ENCODE measurements at regions not wholly inside any gene's neighbourhood (a gene's known extent, or its start where the extent isn't known, plus 50 kb on each side); places are given as distances from the start of the nearest gene placed in this dataset.

GRCh38 chr1:191907121-191907520 lies 251.1 kb upstream of the RGS18 start:
- no peak for ATAC-seq
- no peak overlapping the region for H3K27ac Mint-ChIP-seq
- H3K27ac ChIP-seq (ENCODE audit: low read depth, low read length), result no peak overlapping the region
- ChIA-PET CTCF (no interaction called here), POLR2A (no interaction called here)
- DNase-seq, result no peak
- no peak overlapping the region for H3K4me3 ChIP-seq (ENCODE audit: low read length)
- peaks cover 0 to 11% (median 4%) of the 10 kb centered on the region in 11 donors for H3K9me3 Mint-ChIP-seq
- H3K4me1 ChIP-seq (ENCODE audit: control insufficient read depth in 2 of 2, insufficient read depth in 2 of 2, low read length in 2 of 2), result no peaks in the 10 kb centered on the region
- no peak overlapping the region for H3K4me3 Mint-ChIP-seq
- intact Hi-C loops (cut with micrococcal nuclease), result no loop called here
- no peaks in the 10 kb centered on the region for H3K27me3 Mint-ChIP-seq
- H3K36me3 ChIP-seq (ENCODE audit: control insufficient read depth in 2 of 3, insufficient read depth in 3 of 3, low read length in 3 of 3), result no peaks in the 10 kb centered on the region
- no peaks in the 10 kb centered on the region for H3K27me3 ChIP-seq (ENCODE audit: control insufficient read depth in 2 of 2, insufficient read depth in 2 of 2, low read length in 2 of 2)
- H3K36me3 Mint-ChIP-seq, result peaks cover 0 to 6% (median 0%) of the 10 kb centered on the region in 5 donors
- no peaks in the 10 kb centered on the region for H3K9me3 ChIP-seq (ENCODE audit: control insufficient read depth in 2 of 3, low read length in 3 of 3)
- no peaks in the 10 kb centered on the region for H3K4me1 Mint-ChIP-seq

- CTCF ChIA-PET, result no interaction called here
- no peak overlapping the region for H3K4me3 ChIP-seq (ENCODE audit: low read length)
- H3K9me3 Mint-ChIP-seq, result peaks cover 0 to 11% (median 4%) of the 10 kb centered on the region in 11 donors
- intact Hi-C loops (cut with micrococcal nuclease), result no loop called here
- no peaks in the 10 kb centered on the region for H3K4me1 ChIP-seq (ENCODE audit: control insufficient read depth in 2 of 2, insufficient read depth in 2 of 2, low read length in 2 of 2)
- H3K36me3 ChIP-seq (ENCODE audit: control insufficient read depth in 2 of 3, insufficient read depth in 3 of 3, low read length in 3 of 3), result no peaks in the 10 kb centered on the region
- H3K36me3 Mint-ChIP-seq, result peaks cover 0 to 6% (median 0%) of the 10 kb centered on the region in 5 donors
- no peaks in the 10 kb centered on the region for H3K27me3 Mint-ChIP-seq
- no peak overlapping the region for H3K27ac Mint-ChIP-seq
- H3K9me3 ChIP-seq (ENCODE audit: control insufficient read depth in 2 of 3, low read length in 3 of 3), result no peaks in the 10 kb centered on the region
- POLR2A ChIA-PET, result no interaction called here
- no peak overlapping the region for H3K4me3 Mint-ChIP-seq
- no peaks in the 10 kb centered on the region for H3K27me3 ChIP-seq (ENCODE audit: control insufficient read depth in 2 of 2, insufficient read depth in 2 of 2, low read length in 2 of 2)
- ATAC-seq (no peak), DNase-seq (no peak)
- no peak overlapping the region for H3K27ac ChIP-seq (ENCODE audit: low read depth, low read length)
- no peaks in the 10 kb centered on the region for H3K4me1 Mint-ChIP-seq
These were observed 248.0 kb upstream of the RGS18 start for GRCh38 chr1:191910245-191910644.

- Histone ChIP-seq H3K4me1 (ENCODE audit: control insufficient read depth in 2 of 2, insufficient read depth in 2 of 2, low read length in 2 of 2) (no peaks in the 10 kb centered on the region), H3K27ac (ENCODE audit: low read depth, low read length) (no peak overlapping the region), H3K9me3 (ENCODE audit: control insufficient read depth in 2 of 3, low read length in 3 of 3) (no peaks in the 10 kb centered on the region), H3K27me3 (ENCODE audit: control insufficient read depth in 2 of 2, insufficient read depth in 2 of 2, low read length in 2 of 2) (no peaks in the 10 kb centered on the region), H3K4me3 (ENCODE audit: low read length) (no peak overlapping the region), H3K36me3 (ENCODE audit: control insufficient read depth in 2 of 3, insufficient read depth in 3 of 3, low read length in 3 of 3) (no peaks in the 10 kb centered on the region)
- peaks cover 0 to 11% (median 4%) of the 10 kb centered on the region in 11 donors for H3K9me3 Mint-ChIP-seq
- no peak for DNase-seq
- peaks cover 0 to 6% (median 0%) of the 10 kb centered on the region in 5 donors for H3K36me3 Mint-ChIP-seq
- no peak for ATAC-seq
- H3K4me1 Mint-ChIP-seq, result no peaks in the 10 kb centered on the region
- H3K4me3 Mint-ChIP-seq, result no peak overlapping the region
- CTCF ChIA-PET, result no interaction called here
- no peaks in the 10 kb centered on the region for H3K27me3 Mint-ChIP-seq
- POLR2A ChIA-PET, result no interaction called here
- intact Hi-C loops (cut with micrococcal nuclease), result no loop called here
- H3K27ac Mint-ChIP-seq, result no peak overlapping the region
These were observed 245.7 kb upstream of the RGS18 start for GRCh38 chr1:191912517-191912916.

- no peaks in the 10 kb centered on the region for H3K36me3 ChIP-seq (ENCODE audit: control insufficient read depth in 2 of 3, insufficient read depth in 3 of 3, low read length in 3 of 3)
These were observed 244.8 kb upstream of the RGS18 start for GRCh38 chr1:191913260-191913977.

GRCh38 chr1:191929383-191929782 lies 228.9 kb upstream of the RGS18 start:
- no peak for DNase-seq
- POLR2A ChIA-PET, result no interaction called here
- Mint-ChIP-seq H3K4me1 (no peaks in the 10 kb centered on the region), H3K36me3 (no peaks in the 10 kb centered on the region), H3K27me3 (no peaks in the 10 kb centered on the region), H3K27ac (no peak overlapping the region), H3K4me3 (no peak overlapping the region), H3K9me3 (peaks cover 2 to 33% (median 9%) of the 10 kb centered on the region in 11 donors)
- no peak overlapping the region for H3K4me3 ChIP-seq (ENCODE audit: low read length)
- intact Hi-C loops (cut with micrococcal nuclease), result no loop called here
- H3K27ac ChIP-seq (ENCODE audit: low read depth, low read length), result no peak overlapping the region
- H3K4me1 ChIP-seq (ENCODE audit: control insufficient read depth in 2 of 2, insufficient read depth in 2 of 2, low read length in 2 of 2), result no peaks in the 10 kb centered on the region
- no peaks in the 10 kb centered on the region for H3K9me3 ChIP-seq (ENCODE audit: control insufficient read depth in 2 of 3, low read length in 3 of 3)
- no peaks in the 10 kb centered on the region for H3K36me3 ChIP-seq (ENCODE audit: control insufficient read depth in 2 of 3, insufficient read depth in 3 of 3, low read length in 3 of 3)
- H3K27me3 ChIP-seq (ENCODE audit: control insufficient read depth in 2 of 2, insufficient read depth in 2 of 2, low read length in 2 of 2), result no peaks in the 10 kb centered on the region
- no peak for ATAC-seq
- CTCF ChIA-PET, result no interaction called here

More at GRCh38 chr1:191913260-191913977, 244.8 kb upstream of the RGS18 start:
- Mint-ChIP-seq H3K9me3 (peaks cover 0 to 11% (median 4%) of the 10 kb centered on the region in 11 donors), H3K4me1 (no peaks in the 10 kb centered on the region), H3K36me3 (peaks cover 0 to 6% (median 0%) of the 10 kb centered on the region in 5 donors), H3K27me3 (no peaks in the 10 kb centered on the region), H3K4me3 (no peak overlapping the region), H3K27ac (no peak overlapping the region)
- H3K4me3 ChIP-seq (ENCODE audit: low read length), result no peak overlapping the region
- H3K27me3 ChIP-seq (ENCODE audit: control insufficient read depth in 2 of 2, insufficient read depth in 2 of 2, low read length in 2 of 2), result no peaks in the 10 kb centered on the region
- ChIA-PET CTCF (no interaction called here), POLR2A (no interaction called here)
- DNase-seq (no peak), ATAC-seq (no peak)
- intact Hi-C loops (cut with micrococcal nuclease), result no loop called here
- no peak overlapping the region for H3K27ac ChIP-seq (ENCODE audit: low read depth, low read length)
- no peaks in the 10 kb centered on the region for H3K9me3 ChIP-seq (ENCODE audit: control insufficient read depth in 2 of 3, low read length in 3 of 3)
- no peaks in the 10 kb centered on the region for H3K4me1 ChIP-seq (ENCODE audit: control insufficient read depth in 2 of 2, insufficient read depth in 2 of 2, low read length in 2 of 2)

GRCh38 chr1:191943684-191944083 lies 214.6 kb upstream of the RGS18 start:
- CTCF ChIA-PET, result no interaction called here

GRCh38 chr1:191953526-191953925 lies 204.7 kb upstream of the RGS18 start:
- Histone ChIP-seq H3K4me3 (ENCODE audit: low read length) (no peak overlapping the region), H3K9me3 (ENCODE audit: control insufficient read depth in 2 of 3, low read length in 3 of 3) (no peaks in the 10 kb centered on the region), H3K27me3 (ENCODE audit: control insufficient read depth in 2 of 2, insufficient read depth in 2 of 2, low read length in 2 of 2) (no peaks in the 10 kb centered on the region), H3K36me3 (ENCODE audit: control insufficient read depth in 2 of 3, insufficient read depth in 3 of 3, low read length in 3 of 3) (no peaks in the 10 kb centered on the region), H3K4me1 (ENCODE audit: control insufficient read depth in 2 of 2, insufficient read depth in 2 of 2, low read length in 2 of 2) (no peaks in the 10 kb centered on the region), H3K27ac (ENCODE audit: low read depth, low read length) (no peak overlapping the region)
- Mint-ChIP-seq H3K4me1 (no peaks in the 10 kb centered on the region), H3K27me3 (no peaks in the 10 kb centered on the region), H3K27ac (no peak overlapping the region), H3K36me3 (no peaks in the 10 kb centered on the region), H3K9me3 (peaks cover 0 to 10% (median 2%) of the 10 kb centered on the region in 11 donors), H3K4me3 (no peak overlapping the region)
- intact Hi-C loops (cut with micrococcal nuclease), result no loop called here
- POLR2A ChIA-PET, result no interaction called here
- ATAC-seq (no peak), DNase-seq (no peak)
- CTCF ChIA-PET, result no interaction called here

More at GRCh38 chr1:191943684-191944083, 214.6 kb upstream of the RGS18 start:
- Histone ChIP-seq H3K4me3 (ENCODE audit: low read length) (no peak overlapping the region), H3K9me3 (ENCODE audit: control insufficient read depth in 2 of 3, low read length in 3 of 3) (no peaks in the 10 kb centered on the region), H3K36me3 (ENCODE audit: control insufficient read depth in 2 of 3, insufficient read depth in 3 of 3, low read length in 3 of 3) (no peaks in the 10 kb centered on the region), H3K27me3 (ENCODE audit: control insufficient read depth in 2 of 2, insufficient read depth in 2 of 2, low read length in 2 of 2) (no peaks in the 10 kb centered on the region), H3K4me1 (ENCODE audit: control insufficient read depth in 2 of 2, insufficient read depth in 2 of 2, low read length in 2 of 2) (no peaks in the 10 kb centered on the region), H3K27ac (ENCODE audit: low read depth, low read length) (no peak overlapping the region)
- intact Hi-C loops (cut with micrococcal nuclease), result no loop called here
- no peak for ATAC-seq
- Mint-ChIP-seq H3K4me3 (no peak overlapping the region), H3K36me3 (peaks cover 0 to 6% (median 0%) of the 10 kb centered on the region in 5 donors), H3K27ac (no peak overlapping the region), H3K4me1 (no peaks in the 10 kb centered on the region), H3K27me3 (no peaks in the 10 kb centered on the region), H3K9me3 (peaks cover 0 to 16% (median 4%) of the 10 kb centered on the region in 11 donors)
- no peak for DNase-seq
- POLR2A ChIA-PET, result interaction anchor here (0.7 kb wide), 1 partner anchor 134 kb away, joined by 3 read pairs; no protein-coding TSS in a partner anchor

All from naive thymus-derived CD4-positive, alpha-beta T cell (primary cell).